H9 (cell line): ENCODE measurements at regions not wholly inside any gene's neighbourhood (a gene's known extent, or its start where the extent isn't known, plus 50 kb on each side); places are given as distances from the start of the nearest gene placed in this dataset.

Source experiments
- DNase-seq: peaks from one replicate; pipeline ENCODE4 v3.0.0-alpha.2; 2017
- H2AFZ ChIP-seq: one replicate; pipeline ENCODE4 v1.6.1; 2013; ENCODE audit warnings: mild to moderate bottlenecking, low read length, control low read depth, moderate library complexity
- H2AK5ac ChIP-seq: 2 replicates; pipeline ENCODE4 v1.6.1; 2013; ENCODE audit warnings: low read length, control low read depth, mixed read lengths; ENCODE audit not compliant: insufficient read length
- H2BK120ac ChIP-seq: one replicate; pipeline ENCODE4 v1.6.1; 2013; ENCODE audit warnings: low read depth, mild to moderate bottlenecking, low read length, control low read depth, inconsistent platforms; ENCODE audit not compliant: poor library complexity, severe bottlenecking
- H2BK12ac ChIP-seq: 2 replicates; pipeline ENCODE4 v1.6.1; 2013; ENCODE audit warnings: low read length, control low read depth, mixed read lengths, low read depth; ENCODE audit not compliant: insufficient read length
- H2BK15ac ChIP-seq: 2 replicates; pipeline ENCODE4 v1.6.1; 2013; ENCODE audit warnings: low read depth, low read length, control low read depth
- H2BK20ac ChIP-seq: one replicate; pipeline ENCODE4 v1.6.1; 2013; ENCODE audit warnings: low read depth, mild to moderate bottlenecking, low read length, control low read depth, inconsistent platforms; ENCODE audit not compliant: poor library complexity, severe bottlenecking
- H2BK5ac ChIP-seq: 2 replicates; pipeline ENCODE4 v1.6.1; 2013; ENCODE audit warnings: low read length, control low read depth, mixed read lengths; ENCODE audit not compliant: insufficient read length
- H3K14ac ChIP-seq: 2 replicates; pipeline ENCODE4 v1.6.1; 2013; ENCODE audit warnings: low read length, control low read depth; ENCODE audit not compliant: insufficient read depth
- H3K18ac ChIP-seq: 2 replicates; pipeline ENCODE4 v1.6.1; 2013; ENCODE audit warnings: low read depth, mild to moderate bottlenecking, mixed read lengths, low read length, control low read depth; ENCODE audit not compliant: insufficient read length
- H3K23ac ChIP-seq: 2 replicates; pipeline ENCODE4 v1.6.1; 2013; ENCODE audit warnings: low read length, control low read depth, mixed read lengths, low read depth; ENCODE audit not compliant: insufficient read length
- H3K23me2 ChIP-seq: 2 replicates; pipeline ENCODE4 v1.6.1; 2013; ENCODE audit warnings: low read depth, mild to moderate bottlenecking, mixed read lengths, low read length, control low read depth; ENCODE audit not compliant: insufficient read length, poor library complexity, severe bottlenecking
- H3K27ac ChIP-seq: 2 replicates; pipeline ENCODE4 v1.5.1; 2013; ENCODE audit warnings: low read length, control low read depth, mixed read lengths, low read depth; ENCODE audit not compliant: insufficient read length
- H3K27me3 ChIP-seq: 2 replicates; pipeline ENCODE4 v1.6.1; 2013; ENCODE audit warnings: low read length, control low read depth, inconsistent platforms; ENCODE audit not compliant: insufficient read depth
- H3K4ac ChIP-seq: 2 replicates; pipeline ENCODE4 v1.6.1; 2013; ENCODE audit warnings: low read depth, mild to moderate bottlenecking, control low read depth, inconsistent platforms, low read length, moderate library complexity
- H3K4me1 ChIP-seq: 2 replicates; pipeline ENCODE4 v1.6.1; 2013; ENCODE audit warnings: low read length, control low read depth, inconsistent platforms; ENCODE audit not compliant: insufficient read depth
- H3K4me2 ChIP-seq: 2 replicates; pipeline ENCODE4 v1.6.1; 2013; ENCODE audit warnings: low read length, control low read depth, mixed read lengths; ENCODE audit not compliant: insufficient read length, insufficient read depth
- H3K56ac ChIP-seq: 2 replicates; pipeline ENCODE4 v1.6.1; 2013; ENCODE audit warnings: low read depth, mild to moderate bottlenecking, mixed read lengths, low read length, control low read depth; ENCODE audit not compliant: insufficient read length
- H3K79me1 ChIP-seq: 2 replicates; pipeline ENCODE4 v1.6.1; 2013; ENCODE audit warnings: low read depth, mild to moderate bottlenecking, moderate library complexity, low read length, control low read depth, inconsistent platforms; ENCODE audit not compliant: insufficient read depth, poor library complexity, severe bottlenecking
- H3K79me2 ChIP-seq: 2 replicates; pipeline ENCODE4 v1.6.1; 2013; ENCODE audit warnings: low read length, control low read depth, inconsistent platforms; ENCODE audit not compliant: insufficient read depth
- H3K9ac ChIP-seq: 2 replicates; pipeline ENCODE4 v1.6.1; 2013; ENCODE audit warnings: low read length, control low read depth, mixed read lengths; ENCODE audit not compliant: insufficient read length; ENCODE audit errors: extremely low read depth
- H3K9me3 ChIP-seq: one replicate; pipeline ENCODE4 v1.6.1; 2013; ENCODE audit warnings: low read depth, low read length, inconsistent platforms; ENCODE audit not compliant: control insufficient read depth
- H3T11ph ChIP-seq: one replicate; pipeline ENCODE4 v1.6.1; 2013; ENCODE audit warnings: mild to moderate bottlenecking, low read length, control low read depth, inconsistent platforms
- H4K20me1 ChIP-seq: one replicate; pipeline ENCODE4 v1.6.1; 2013; ENCODE audit not compliant: control insufficient read depth, insufficient read length, insufficient read depth
- H4K5ac ChIP-seq: 2 replicates; pipeline ENCODE4 v1.6.1; 2013; ENCODE audit warnings: low read depth, mild to moderate bottlenecking, mixed read lengths, low read length, control low read depth; ENCODE audit not compliant: insufficient read length
- H4K8ac ChIP-seq: replicated peaks from 2 replicates; pipeline ENCODE4 v1.6.1; 2013; ENCODE audit warnings: low read length, control low read depth, mixed read lengths, low read depth; ENCODE audit not compliant: insufficient read length
- H4K91ac ChIP-seq: 2 replicates; pipeline ENCODE4 v1.6.1; 2013; ENCODE audit warnings: low read depth, mild to moderate bottlenecking, moderate library complexity, mixed read lengths, low read length, control low read depth; ENCODE audit not compliant: insufficient read length
- H3K27ac Mint-ChIP-seq, 3 experiments: 2 replicates in 2 of 3; 3 replicates in 1 of 3; pipeline ENCODE4 v1.8.0; 2020 to 2021; ENCODE audit warnings: mixed read lengths in 3 of 3, mild to moderate bottlenecking in 1 of 3, moderate library complexity in 1 of 3
- H3K27me3 Mint-ChIP-seq: 2 replicates; pipeline ENCODE4 v1.8.0; 2021; ENCODE audit warnings: low read depth, mild to moderate bottlenecking, moderate library complexity, mixed read lengths
- H3K36me3 Mint-ChIP-seq, 3 experiments: 2 replicates in 2 of 3; 3 replicates in 1 of 3; pipeline ENCODE4 v1.8.0; 2020 to 2021; ENCODE audit warnings: low read depth in 3 of 3, mixed read lengths in 3 of 3; ENCODE audit not compliant: insufficient read depth in 1 of 3
- H3K4me1 Mint-ChIP-seq, 2 experiments: 2 replicates each; pipeline ENCODE4 v1.8.0; 2020; ENCODE audit warnings: mixed read lengths in 2 of 2
- H3K4me3 Mint-ChIP-seq, 2 experiments: 2 replicates in 1 of 2; 3 replicates in 1 of 2; pipeline ENCODE4 v1.8.0; 2020 to 2021; ENCODE audit warnings: mild to moderate bottlenecking in 2 of 2, mixed read lengths in 2 of 2, moderate library complexity in 1 of 2
- H3K9me3 Mint-ChIP-seq, 2 experiments: 2 replicates in 1 of 2; 3 replicates in 1 of 2; pipeline ENCODE4 v1.8.0; 2020; ENCODE audit warnings: mild to moderate bottlenecking in 2 of 2, mixed read lengths in 2 of 2, moderate library complexity in 1 of 2
- WGBS: extraction: QIAGEN DNeasy Blood & Tissue Kit; methylation state at CpG from one replicate; pipeline ENCODE4 v1.1.7; 2013; ENCODE audit warnings: missing lambda C conversion rate, low lambda C conversion rate, mixed read lengths; ENCODE audit not compliant: insufficient read length; ENCODE audit errors: extremely low coverage; 5-methylcytosine and 5-hydroxymethylcytosine counted together
- TF ChIP-seq, protein P1 (sequence below): fragments of 200-600 bp; sonication (generic); conservative IDR thresholded peaks from 3 replicates; pipeline ENCODE4 v1.8.0; 2021; ENCODE audit warnings: antibody characterized with exemption, mild to moderate bottlenecking

DNA sequence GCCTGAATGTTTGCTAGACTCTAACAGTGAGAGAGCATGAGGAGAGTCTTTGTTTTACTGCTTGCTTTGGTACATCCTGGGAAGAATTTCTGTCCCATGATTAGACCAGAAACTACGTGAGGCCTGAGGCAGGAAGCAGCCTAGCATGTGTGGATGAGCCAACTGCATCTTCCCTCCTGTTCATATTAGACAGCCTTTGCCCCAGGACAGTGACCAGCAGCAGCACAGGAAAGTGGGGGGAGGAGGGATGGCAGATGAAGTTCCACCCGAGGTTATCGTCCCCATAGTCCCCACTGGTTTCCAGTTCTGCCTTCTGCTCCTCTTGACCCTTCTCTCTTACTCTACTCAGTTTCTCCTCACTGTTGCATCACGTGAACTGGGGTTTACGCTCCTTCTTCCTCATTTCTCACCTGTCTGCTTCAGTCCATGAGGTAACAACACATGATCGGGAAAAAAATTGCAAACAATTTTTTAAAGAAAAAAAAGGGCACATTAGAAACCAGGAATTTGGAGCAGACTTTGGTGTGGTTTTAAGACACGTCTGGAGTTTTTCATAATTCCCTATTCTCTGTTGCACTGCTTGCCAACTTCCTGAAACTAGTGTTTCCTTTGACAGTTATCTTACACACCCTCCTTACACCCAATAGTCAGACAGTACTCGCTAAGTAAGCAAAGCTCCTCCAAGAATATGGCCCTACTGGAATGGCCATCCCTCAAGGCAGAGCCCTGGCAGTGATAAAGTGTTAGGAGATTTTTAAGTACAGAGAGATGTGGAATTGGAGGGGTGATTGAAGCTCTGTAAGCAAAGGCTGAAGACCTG is 84.1 kb downstream of the SNX18 start:
- H3K27me3 Mint-ChIP-seq = peaks cover 2% of the 10 kb centered on the region; the same call in 1 of the 2 replicates
- no peaks in the 10 kb centered on the region for H3K23me2 ChIP-seq
- H3K56ac ChIP-seq = no peak overlapping the region
- no peak overlapping the region for H3K4me3 Mint-ChIP-seq
- H4K8ac ChIP-seq = no peak overlapping the region
- no peak overlapping the region for H2BK5ac ChIP-seq
- H2BK15ac ChIP-seq = no peak overlapping the region
- H3K4me2 ChIP-seq = no peak overlapping the region
- H3K23ac ChIP-seq = no peak overlapping the region
- no peaks in the 10 kb centered on the region for H4K20me1 ChIP-seq
- H4K91ac ChIP-seq = no peak overlapping the region
- H3K27ac ChIP-seq = no peak overlapping the region
- no peak for DNase-seq
- H2AK5ac ChIP-seq = no peak overlapping the region
- H2BK20ac ChIP-seq = no peak overlapping the region
- no peaks in the 10 kb centered on the region for H3K27me3 ChIP-seq
- no peak overlapping the region for H3K4ac ChIP-seq
- H2BK12ac ChIP-seq = no peak overlapping the region
- H4K5ac ChIP-seq = no peak overlapping the region
- no peak overlapping the region for H3K27ac Mint-ChIP-seq
- no peaks in the 10 kb centered on the region for H3K4me1 Mint-ChIP-seq
- H3K9me3 ChIP-seq = no peaks in the 10 kb centered on the region
- H3K79me1 ChIP-seq = no peaks in the 10 kb centered on the region
- H3K79me2 ChIP-seq = no peaks in the 10 kb centered on the region
- H2AFZ ChIP-seq = no peak overlapping the region
- no peak overlapping the region for H3K9ac ChIP-seq
- no peak overlapping the region for H2BK120ac ChIP-seq
- H3K18ac ChIP-seq = no peak overlapping the region
- peaks cover 11 to 22% of the 10 kb centered on the region in 2 experiments for H3K9me3 Mint-ChIP-seq
- H3T11ph ChIP-seq = no peak overlapping the region
- WGBS = no CpG with 5 or more reads among the region's 8 CpGs
- H3K14ac ChIP-seq = no peak overlapping the region; the same call in 1 of the 2 replicates
- no peaks in the 10 kb centered on the region for H3K4me1 ChIP-seq
- H3K36me3 Mint-ChIP-seq = peaks cover 4 to 8% (median 5%) of the 10 kb centered on the region in 3 experiments; a peak in 6 of 7 replicates
- TF ChIP-seq, protein P1, sequence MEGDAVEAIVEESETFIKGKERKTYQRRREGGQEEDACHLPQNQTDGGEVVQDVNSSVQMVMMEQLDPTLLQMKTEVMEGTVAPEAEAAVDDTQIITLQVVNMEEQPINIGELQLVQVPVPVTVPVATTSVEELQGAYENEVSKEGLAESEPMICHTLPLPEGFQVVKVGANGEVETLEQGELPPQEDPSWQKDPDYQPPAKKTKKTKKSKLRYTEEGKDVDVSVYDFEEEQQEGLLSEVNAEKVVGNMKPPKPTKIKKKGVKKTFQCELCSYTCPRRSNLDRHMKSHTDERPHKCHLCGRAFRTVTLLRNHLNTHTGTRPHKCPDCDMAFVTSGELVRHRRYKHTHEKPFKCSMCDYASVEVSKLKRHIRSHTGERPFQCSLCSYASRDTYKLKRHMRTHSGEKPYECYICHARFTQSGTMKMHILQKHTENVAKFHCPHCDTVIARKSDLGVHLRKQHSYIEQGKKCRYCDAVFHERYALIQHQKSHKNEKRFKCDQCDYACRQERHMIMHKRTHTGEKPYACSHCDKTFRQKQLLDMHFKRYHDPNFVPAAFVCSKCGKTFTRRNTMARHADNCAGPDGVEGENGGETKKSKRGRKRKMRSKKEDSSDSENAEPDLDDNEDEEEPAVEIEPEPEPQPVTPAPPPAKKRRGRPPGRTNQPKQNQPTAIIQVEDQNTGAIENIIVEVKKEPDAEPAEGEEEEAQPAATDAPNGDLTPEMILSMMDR = no peak
